ENCODE measurements at regions not wholly inside any gene's neighbourhood (a gene's known extent, or its start where the extent isn't known, plus 50 kb on each side); places are given as distances from the start of the nearest gene placed in this dataset.

DNA sequence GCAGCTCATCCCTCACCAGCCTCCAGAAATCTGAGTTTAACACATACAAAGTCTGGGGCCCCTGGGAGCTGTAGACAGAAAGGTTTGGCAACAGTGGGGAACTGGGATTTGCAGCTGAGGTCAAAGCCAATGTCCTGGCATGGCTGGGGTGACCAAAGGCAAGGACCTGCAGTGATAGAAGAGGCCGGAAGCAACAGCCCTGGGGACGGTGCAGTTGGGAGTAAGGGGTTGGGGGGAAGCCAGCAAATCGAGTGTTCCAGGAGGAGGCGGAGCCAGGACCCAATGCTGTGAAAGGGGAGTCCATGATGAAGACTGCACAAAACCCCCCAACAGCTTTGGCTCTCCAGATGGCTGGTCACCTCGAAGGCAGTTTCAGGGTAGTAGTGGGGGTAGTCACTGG, 74.1 kb upstream of the SPATA12 start:
- no CpG with 5 or more reads among the region's 5 CpGs for WGBS, 2 experiments (ENCODE audit: extremely low coverage in 2 of 2, insufficient read length in 1 of 2)
- Histone ChIP-seq H2BK120ac (ENCODE audit: low read depth, low read length) (no peak overlapping the region), H2BK20ac (ENCODE audit: low read depth, low read length) (no peak overlapping the region), H4K91ac (ENCODE audit: insufficient read depth, low read depth, low read length) (no peak overlapping the region), H3K9me1 (ENCODE audit: insufficient read depth, low read length) (peaks cover 8% of the 10 kb centered on the region), H3K9ac (ENCODE audit: low read depth, low read length) (peak overlapping the region; percentile 28; the same call in 1 of the 2 replicates), H2BK5ac (ENCODE audit: low read depth, low read length, poor library complexity, severe bottlenecking) (no peak overlapping the region), H3K36me3 (ENCODE audit: control insufficient read depth, insufficient read depth, low read length) (no peaks in the 10 kb centered on the region), H3K79me1 (ENCODE audit: low read depth in 1 of 2, low read length in 2 of 2) (no peaks in the 10 kb centered on the region), H3K27ac (ENCODE audit: insufficient read depth, low read length) (peak overlapping the region; percentile 9; the same call in 1 of the 2 replicates), H2AFZ (replicated peaks; ENCODE audit: low read length, poor library complexity) (no peak overlapping the region), H3K18ac (ENCODE audit: low read depth, low read length) (no peak overlapping the region), H4K20me1 (ENCODE audit: insufficient read depth, low read length) (0 out of 2 replicates have a peak, but pooled peaks cover under 1% of the 10 kb centered on the region), H4K8ac (ENCODE audit: low read depth in 2 of 2, low read length in 2 of 2) (no peak overlapping the region), H4K5ac (ENCODE audit: low read depth, low read length) (no peak overlapping the region), H2AK5ac (ENCODE audit: low read depth, low read length) (no peak overlapping the region), H3K56ac (ENCODE audit: extremely low read depth, insufficient read depth, low read length) (no peak overlapping the region), H3K14ac (replicated peaks; ENCODE audit: low read depth, low read length) (no peak overlapping the region), H2BK15ac (ENCODE audit: low read depth, low read length) (no peak overlapping the region), H3K4me1 (ENCODE audit: control insufficient read depth, insufficient read depth, low read length) (peaks cover 15% of the 10 kb centered on the region), H3K9me3 (ENCODE audit: control insufficient read depth, insufficient read depth, low read length) (no peaks in the 10 kb centered on the region), H3K4ac (ENCODE audit: low read depth, low read length) (no peak overlapping the region), H3K23ac (ENCODE audit: low read depth, low read length) (no peak overlapping the region), H2AK9ac (replicated peaks; ENCODE audit: low read depth, low read length, poor library complexity) (no peak overlapping the region), H3K27me3 (ENCODE audit: control insufficient read depth, insufficient read depth, low read length) (peaks cover 18% of the 10 kb centered on the region), H3K4me3 (ENCODE audit: insufficient read depth, low read depth, low read length) (no peak overlapping the region), H3K4me2 (ENCODE audit: low read depth, low read length) (no peak overlapping the region; the same call in 1 of the 2 replicates)
- BruUV-seq (replicated peaks) = no TSS peak
- ChIA-PET CTCF (no interaction called here), POLR2A (ENCODE audit: unreplicated experiment) (no interaction called here)
- intact Hi-C loops (cut with micrococcal nuclease) (loop anchor here (5.0 to 10.0 kb wide), 2 partner anchors 129 to 432 kb away; partner anchors contain the start of gene CCDC66), dilution Hi-C loops (cut with HindIII; ENCODE audit: low sequenced_read_pairs, unreplicated experiment) (no loop called here), in situ Hi-C loops (cut with MboI; ENCODE audit: low sequenced_read_pairs) (loop anchor here (5.0 kb wide), 2 partner anchors 189 to 284 kb away; no protein-coding TSS in a partner anchor)
- ATAC-seq (ENCODE audit: low read depth) = no peak; the same call in 1 of the 2 replicates
- no peak for DNase-seq
- TF ChIP-seq RCOR1 (IDR thresholded peaks at IDR 0.05; ENCODE audit: insufficient replicate concordance, low read length) = no peak
- TF ChIP-seq POLR2A (IDR thresholded peaks at IDR 0.05; ENCODE audit: low read depth, low read length) = no peak
- TF ChIP-seq, protein P1, sequence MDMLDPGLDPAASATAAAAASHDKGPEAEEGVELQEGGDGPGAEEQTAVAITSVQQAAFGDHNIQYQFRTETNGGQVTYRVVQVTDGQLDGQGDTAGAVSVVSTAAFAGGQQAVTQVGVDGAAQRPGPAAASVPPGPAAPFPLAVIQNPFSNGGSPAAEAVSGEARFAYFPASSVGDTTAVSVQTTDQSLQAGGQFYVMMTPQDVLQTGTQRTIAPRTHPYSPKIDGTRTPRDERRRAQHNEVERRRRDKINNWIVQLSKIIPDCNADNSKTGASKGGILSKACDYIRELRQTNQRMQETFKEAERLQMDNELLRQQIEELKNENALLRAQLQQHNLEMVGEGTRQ (IDR thresholded peaks at IDR 0.05; ENCODE audit: low read depth, low read length) = no peak
- TF ChIP-seq RFX5 (IDR thresholded peaks at IDR 0.05; ENCODE audit: low read depth, low read length) = no peak
- no peak for TF ChIP-seq NFE2L2 (IDR thresholded peaks at IDR 0.05; ENCODE audit: low read depth, low read length)
- no peak for TF ChIP-seq BHLHE40 (IDR thresholded peaks at IDR 0.05; ENCODE audit: low read depth, low read length)
- no peak for TF ChIP-seq RAD21 (IDR thresholded peaks at IDR 0.05; ENCODE audit: low read length)
